Epidermal melanocyte (primary cell): ENCODE measurements at regions not wholly inside any gene's neighbourhood (a gene's known extent, or its start where the extent isn't known, plus 50 kb on each side); places are given as distances from the start of the nearest gene placed in this dataset.

Experiments used
- DNase-seq: peaks from one replicate; pipeline ENCODE4 v3.0.0; 2011; ENCODE audit warnings: low spot score; ENCODE audit not compliant: insufficient read length

GRCh38 chr10:3016016-3016415 lies 51.3 kb upstream of the PFKP start:
- DNase-seq = no peak

- DNase-seq = no peak
Measured at GRCh38 chr10:3014968-3015367, 52.4 kb upstream of the PFKP start.

GRCh38 chr10:3012223-3012622 lies 55.1 kb upstream of the PFKP start:
- no peak for DNase-seq

GRCh38 chr10:3010816-3011460 lies 56.4 kb upstream of the PFKP start:
- DNase-seq = no peak

- no peak for DNase-seq
Measured at GRCh38 chr10:3010334-3010733, 57.0 kb upstream of the PFKP start.

GRCh38 chr10:3009341-3009740 lies 58.0 kb upstream of the PFKP start:
- DNase-seq = no peak

- DNase-seq = no peak
Measured at GRCh38 chr10:3008518-3009195, 58.7 kb upstream of the PFKP start.

- no peak for DNase-seq
Measured at GRCh38 chr10:3006607-3007006, 60.7 kb upstream of the PFKP start.

- no peak for DNase-seq
Measured at GRCh38 chr10:3006093-3006492, 61.3 kb upstream of the PFKP start.

GRCh38 chr10:3002304-3002703 lies 65.0 kb upstream of the PFKP start:
- no peak for DNase-seq

GRCh38 chr10:3000048-3000447 lies 67.3 kb upstream of the PFKP start:
- no peak for DNase-seq

GRCh38 chr10:2994221-2994961 lies 73.0 kb upstream of the PFKP start:
- no peak for DNase-seq

GRCh38 chr10:2993636-2994035 lies 73.7 kb upstream of the PFKP start:
- no peak for DNase-seq

GRCh38 chr10:2992401-2993198 lies 74.7 kb upstream of the PFKP start:
- DNase-seq = no peak

- DNase-seq = no peak
Measured at GRCh38 chr10:2990764-2991163, 76.6 kb upstream of the PFKP start.

GRCh38 chr10:2989292-2989947 lies 77.9 kb upstream of the PFKP start:
- no peak for DNase-seq

GRCh38 chr10:2987185-2987768 lies 80.1 kb upstream of the PFKP start:
- DNase-seq = no peak

GRCh38 chr10:2986391-2986801 lies 81.0 kb upstream of the PFKP start:
- DNase-seq = no peak

- DNase-seq = no peak
Measured at GRCh38 chr10:2985729-2986232, 81.6 kb upstream of the PFKP start.

GRCh38 chr10:2984682-2985081 lies 82.7 kb upstream of the PFKP start:
- no peak for DNase-seq

GRCh38 chr10:2982146-2982545 lies 85.2 kb upstream of the PFKP start:
- no peak for DNase-seq
